Vagina (tissue), 2 donors: ENCODE measurements at regions not wholly inside any gene's neighbourhood (a gene's known extent, or its start where the extent isn't known, plus 50 kb on each side); places are given as distances from the start of the nearest gene placed in this dataset.

Experiments
- CTCF ChIP-seq, 3 experiments: fragments of 450-650 bp in 2 of 3; fragments of 200-600 bp in 1 of 3; sonication (generic) in 1 of 3; IDR thresholded peaks; one replicate each; pipeline ENCODE4 v1.5.1; 2017 to 2019; ENCODE audit warnings: antibody characterized with exemption in 3 of 3, mild to moderate bottlenecking in 2 of 3, moderate library complexity in 2 of 3
- POLR2AphosphoS5 ChIP-seq, 2 donors: sonication (generic); formaldehyde crosslinking; IDR thresholded peaks; one replicate each; pipeline ENCODE4 v1.9.0; 2017; ENCODE audit warnings: antibody characterized with exemption in 2 of 2, mild to moderate bottlenecking in 2 of 2, low read depth in 1 of 2; ENCODE audit not compliant: insufficient read depth in 1 of 2

- no peak for TF ChIP-seq CTCF (IDR thresholded peaks at IDR 0.05)
- no peak for TF ChIP-seq POLR2AphosphoS5 (IDR thresholded peaks at IDR 0.05; ENCODE audit: insufficient read depth in 1 of 2, low read depth in 1 of 2)
Observed at GRCh38 chr2:210839450-210839849, 283.1 kb downstream of the CPS1 start.
